HEK293T (cell line): ENCODE measurements at regions not wholly inside any gene's neighbourhood (a gene's known extent, or its start where the extent isn't known, plus 50 kb on each side); places are given as distances from the start of the nearest gene placed in this dataset.

Experiments
- ARNT ChIP-seq: fragments of 450-650 bp; IDR thresholded peaks from 2 replicates; pipeline ENCODE4 v1.6.1; 2017; ENCODE audit warnings: mild to moderate bottlenecking
- BHLHE40 ChIP-seq: fragments of 450-650 bp; IDR thresholded peaks from 2 replicates; pipeline ENCODE4 v1.6.1; 2016; ENCODE audit warnings: mild to moderate bottlenecking, moderate library complexity, borderline replicate concordance
- FOXK2 ChIP-seq: fragments of 450-650 bp; IDR thresholded peaks from 2 replicates; pipeline ENCODE4 v1.6.1; 2016; ENCODE audit warnings: mild to moderate bottlenecking
- FOXM1 ChIP-seq: fragments of 450-650 bp; IDR thresholded peaks from 2 replicates; pipeline ENCODE4 v1.6.1; 2017; ENCODE audit warnings: mild to moderate bottlenecking, borderline replicate concordance
- NFRKB ChIP-seq: fragments of 450-650 bp; IDR thresholded peaks from 2 replicates; pipeline ENCODE4 v1.6.1; 2016; ENCODE audit warnings: mild to moderate bottlenecking, moderate library complexity
- SUZ12 ChIP-seq: fragments of 450-650 bp; IDR thresholded peaks from 2 replicates; pipeline ENCODE4 v1.6.1; 2016; ENCODE audit warnings: mild to moderate bottlenecking

DNA sequence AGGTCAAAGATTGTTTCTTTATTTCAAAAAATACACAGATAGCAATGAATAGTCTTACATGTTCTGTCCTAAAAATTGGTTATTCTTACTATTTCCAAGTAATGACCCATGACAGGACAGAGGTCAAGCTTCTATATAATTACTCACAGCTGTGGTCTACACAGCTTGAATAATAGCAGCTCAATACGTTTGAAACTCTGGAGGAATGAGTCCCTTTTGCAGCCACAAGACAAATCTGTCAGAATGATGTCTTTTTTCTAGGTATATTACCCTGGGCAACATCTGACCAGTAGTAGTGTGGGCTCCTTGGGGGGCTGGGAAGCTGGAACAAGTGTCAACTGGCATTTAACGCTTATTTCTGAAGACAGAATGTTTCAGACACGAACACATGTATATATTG lies 84.9 kb upstream of the HTR1B start:
- TF ChIP-seq FOXM1, result no peak
- TF ChIP-seq NFRKB, result no peak
- no peak for TF ChIP-seq SUZ12
- TF ChIP-seq ARNT, result no peak
- no peak for TF ChIP-seq FOXK2
- no peak for TF ChIP-seq BHLHE40
